ENCODE measurements at regions not wholly inside any gene's neighbourhood (a gene's known extent, or its start where the extent isn't known, plus 50 kb on each side); places are given as distances from the start of the nearest gene placed in this dataset.

DNA sequence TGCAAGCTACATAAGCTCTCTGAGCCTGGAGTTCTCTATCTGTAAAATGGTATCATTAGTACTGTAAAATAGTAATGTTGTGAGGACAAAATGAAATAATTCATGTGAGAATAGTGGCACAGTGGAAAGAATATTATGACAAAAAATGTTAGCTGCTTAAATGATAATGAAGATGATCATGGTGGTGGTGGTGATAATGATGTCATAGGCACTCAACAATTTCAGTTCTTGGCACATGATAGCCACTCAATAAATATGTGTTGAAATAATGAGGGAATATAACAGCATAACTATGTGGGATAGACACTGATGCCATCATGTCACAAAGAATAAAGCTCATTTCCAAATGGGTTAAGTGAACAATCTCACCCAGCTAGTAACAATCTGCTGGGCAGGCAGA, 736.3 kb downstream of the EFNB2 start:
- TF ChIP-seq ZBTB7A (IDR thresholded peaks at IDR 0.05; ENCODE audit: low read depth): no peak
- TF ChIP-seq, protein P1, sequence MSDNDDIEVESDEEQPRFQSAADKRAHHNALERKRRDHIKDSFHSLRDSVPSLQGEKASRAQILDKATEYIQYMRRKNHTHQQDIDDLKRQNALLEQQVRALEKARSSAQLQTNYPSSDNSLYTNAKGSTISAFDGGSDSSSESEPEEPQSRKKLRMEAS (IDR thresholded peaks at IDR 0.05): no peak
- TF ChIP-seq TCF12 (IDR thresholded peaks at IDR 0.05; ENCODE audit: low read depth): no peak
- TF ChIP-seq, protein P2, sequence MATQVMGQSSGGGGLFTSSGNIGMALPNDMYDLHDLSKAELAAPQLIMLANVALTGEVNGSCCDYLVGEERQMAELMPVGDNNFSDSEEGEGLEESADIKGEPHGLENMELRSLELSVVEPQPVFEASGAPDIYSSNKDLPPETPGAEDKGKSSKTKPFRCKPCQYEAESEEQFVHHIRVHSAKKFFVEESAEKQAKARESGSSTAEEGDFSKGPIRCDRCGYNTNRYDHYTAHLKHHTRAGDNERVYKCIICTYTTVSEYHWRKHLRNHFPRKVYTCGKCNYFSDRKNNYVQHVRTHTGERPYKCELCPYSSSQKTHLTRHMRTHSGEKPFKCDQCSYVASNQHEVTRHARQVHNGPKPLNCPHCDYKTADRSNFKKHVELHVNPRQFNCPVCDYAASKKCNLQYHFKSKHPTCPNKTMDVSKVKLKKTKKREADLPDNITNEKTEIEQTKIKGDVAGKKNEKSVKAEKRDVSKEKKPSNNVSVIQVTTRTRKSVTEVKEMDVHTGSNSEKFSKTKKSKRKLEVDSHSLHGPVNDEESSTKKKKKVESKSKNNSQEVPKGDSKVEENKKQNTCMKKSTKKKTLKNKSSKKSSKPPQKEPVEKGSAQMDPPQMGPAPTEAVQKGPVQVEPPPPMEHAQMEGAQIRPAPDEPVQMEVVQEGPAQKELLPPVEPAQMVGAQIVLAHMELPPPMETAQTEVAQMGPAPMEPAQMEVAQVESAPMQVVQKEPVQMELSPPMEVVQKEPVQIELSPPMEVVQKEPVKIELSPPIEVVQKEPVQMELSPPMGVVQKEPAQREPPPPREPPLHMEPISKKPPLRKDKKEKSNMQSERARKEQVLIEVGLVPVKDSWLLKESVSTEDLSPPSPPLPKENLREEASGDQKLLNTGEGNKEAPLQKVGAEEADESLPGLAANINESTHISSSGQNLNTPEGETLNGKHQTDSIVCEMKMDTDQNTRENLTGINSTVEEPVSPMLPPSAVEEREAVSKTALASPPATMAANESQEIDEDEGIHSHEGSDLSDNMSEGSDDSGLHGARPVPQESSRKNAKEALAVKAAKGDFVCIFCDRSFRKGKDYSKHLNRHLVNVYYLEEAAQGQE (IDR thresholded peaks at IDR 0.05; ENCODE audit: low read depth): no peak
- no peak for TF ChIP-seq YY1 (IDR thresholded peaks at IDR 0.05; ENCODE audit: low read depth)

DNA sequence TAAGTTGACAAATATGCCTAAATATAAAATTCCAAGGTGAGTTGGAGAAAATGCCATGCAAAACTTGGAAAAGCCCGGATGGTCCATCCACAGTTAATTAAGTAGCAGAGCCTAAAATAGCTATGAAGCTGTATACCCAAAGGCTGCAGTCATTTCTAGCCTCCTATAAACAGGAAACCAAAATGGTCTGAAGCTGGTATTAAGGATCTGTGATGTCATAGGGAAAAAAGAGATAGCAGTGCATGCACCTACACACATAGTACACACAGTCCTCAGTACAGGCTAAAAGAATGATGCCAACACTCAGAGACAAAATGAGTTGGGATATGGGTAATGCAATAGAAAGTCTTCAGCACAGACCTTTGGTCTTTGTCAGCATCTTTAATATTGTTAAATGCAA, 736.9 kb downstream of the EFNB2 start:
- TF ChIP-seq EP300 (IDR thresholded peaks at IDR 0.05; ENCODE audit: borderline replicate concordance) (no peak), TCF12 (IDR thresholded peaks at IDR 0.05; ENCODE audit: low read depth) (no peak), TEAD4 (IDR thresholded peaks at IDR 0.05) (no peak), YY1 (IDR thresholded peaks at IDR 0.05; ENCODE audit: low read depth) (no peak)

DNA sequence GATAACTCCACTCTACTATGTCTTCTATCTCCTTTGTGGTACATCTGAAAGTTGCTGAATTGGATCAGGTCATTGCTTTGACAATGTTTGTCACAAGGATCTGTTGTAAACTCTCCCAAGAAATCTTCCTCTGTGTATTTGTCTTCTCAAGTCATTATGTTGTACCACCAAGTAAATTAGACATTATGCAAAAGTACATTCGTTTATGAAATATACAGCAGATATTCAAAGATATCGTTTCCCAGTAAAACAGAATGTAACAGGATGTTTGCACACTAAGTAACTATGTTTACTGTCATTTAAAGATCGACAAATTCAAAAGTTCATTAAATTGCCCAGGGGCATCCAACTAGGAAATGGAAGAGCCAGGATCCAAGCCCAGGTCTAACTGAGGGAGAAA, 739.4 kb downstream of the EFNB2 start:
- TF ChIP-seq RAD21 (IDR thresholded peaks at IDR 0.05; ENCODE audit: low read depth) (no peak), TEAD4 (IDR thresholded peaks at IDR 0.05) (no peak), CREB1 (IDR thresholded peaks at IDR 0.05; ENCODE audit: low read depth) (no peak), ZBTB7A (IDR thresholded peaks at IDR 0.05; ENCODE audit: low read depth) (no peak), FOXM1 (IDR thresholded peaks at IDR 0.05; ENCODE audit: borderline replicate concordance, low read depth) (no peak), EGR1 (IDR thresholded peaks at IDR 0.05) (no peak), YY1 (IDR thresholded peaks at IDR 0.05; ENCODE audit: low read depth) (no peak), TAF1 (IDR thresholded peaks at IDR 0.05; ENCODE audit: low read depth) (no peak), NFIC (IDR thresholded peaks at IDR 0.05) (no peak), EP300 (IDR thresholded peaks at IDR 0.05; ENCODE audit: borderline replicate concordance) (no peak)
- TF ChIP-seq, protein P3, sequence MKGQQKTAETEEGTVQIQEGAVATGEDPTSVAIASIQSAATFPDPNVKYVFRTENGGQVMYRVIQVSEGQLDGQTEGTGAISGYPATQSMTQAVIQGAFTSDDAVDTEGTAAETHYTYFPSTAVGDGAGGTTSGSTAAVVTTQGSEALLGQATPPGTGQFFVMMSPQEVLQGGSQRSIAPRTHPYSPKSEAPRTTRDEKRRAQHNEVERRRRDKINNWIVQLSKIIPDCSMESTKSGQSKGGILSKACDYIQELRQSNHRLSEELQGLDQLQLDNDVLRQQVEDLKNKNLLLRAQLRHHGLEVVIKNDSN (IDR thresholded peaks at IDR 0.05): no peak
- TF ChIP-seq, protein P2 (IDR thresholded peaks at IDR 0.05; ENCODE audit: low read depth): no peak

DNA sequence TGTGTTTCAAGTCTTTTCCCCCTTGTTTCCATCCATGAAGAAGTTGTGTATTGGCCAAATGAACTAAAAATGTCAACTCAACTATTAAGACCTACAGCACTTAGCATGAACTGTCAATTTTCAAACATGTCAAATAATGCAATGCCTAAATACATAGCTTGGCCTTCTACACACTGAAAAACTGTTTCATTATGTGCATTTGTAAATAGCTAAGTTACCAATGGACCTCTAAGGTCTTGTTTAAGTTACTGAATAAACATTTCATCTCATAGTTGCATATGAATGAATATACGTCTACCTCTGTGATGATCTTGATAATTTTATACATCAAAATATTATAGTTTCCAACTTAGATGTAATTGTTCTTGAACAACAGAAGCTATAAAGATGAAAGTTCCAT, 744.5 kb downstream of the EFNB2 start:
- no peak for TF ChIP-seq TCF12 (IDR thresholded peaks at IDR 0.05; ENCODE audit: low read depth)
- no peak for TF ChIP-seq RAD21 (IDR thresholded peaks at IDR 0.05; ENCODE audit: low read depth)
- TF ChIP-seq CREB1 (IDR thresholded peaks at IDR 0.05; ENCODE audit: low read depth): no peak
- no peak for TF ChIP-seq EGR1 (IDR thresholded peaks at IDR 0.05)
- no peak for TF ChIP-seq FOXM1 (IDR thresholded peaks at IDR 0.05; ENCODE audit: borderline replicate concordance, low read depth)
- no peak for TF ChIP-seq NFIC (IDR thresholded peaks at IDR 0.05)
- TF ChIP-seq, protein P2 (IDR thresholded peaks at IDR 0.05; ENCODE audit: low read depth): no peak
- no peak for TF ChIP-seq CEBPB (IDR thresholded peaks at IDR 0.05)
- no peak for TF ChIP-seq TAF1 (IDR thresholded peaks at IDR 0.05; ENCODE audit: low read depth)
- TF ChIP-seq YY1 (IDR thresholded peaks at IDR 0.05; ENCODE audit: low read depth): no peak
- no peak for TF ChIP-seq TEAD4 (IDR thresholded peaks at IDR 0.05)
- no peak for TF ChIP-seq ZBTB7A (IDR thresholded peaks at IDR 0.05; ENCODE audit: low read depth)
- TF ChIP-seq, protein P3 (IDR thresholded peaks at IDR 0.05): no peak
- TF ChIP-seq EP300 (IDR thresholded peaks at IDR 0.05; ENCODE audit: borderline replicate concordance): no peak
- TF ChIP-seq, protein P1 (IDR thresholded peaks at IDR 0.05): no peak

DNA sequence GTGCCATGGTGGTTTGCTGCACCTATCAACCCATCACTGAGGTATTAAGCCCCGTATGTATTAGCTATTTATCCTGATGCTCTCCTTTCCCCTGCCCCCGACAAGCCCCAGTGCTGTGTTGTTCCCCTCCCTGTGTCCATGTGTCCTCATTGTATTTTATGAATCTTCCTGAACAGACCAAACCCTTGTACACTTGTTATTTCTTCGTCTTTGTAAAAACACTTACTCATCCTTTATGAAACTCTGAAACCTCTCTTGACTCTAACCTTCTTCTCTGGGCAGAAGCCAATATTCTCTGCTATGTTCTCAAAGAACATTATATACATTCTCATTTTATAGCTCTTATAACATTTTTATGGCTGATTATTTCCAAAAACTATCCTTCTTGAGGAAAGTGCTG, 746.9 kb downstream of the EFNB2 start:
- TF ChIP-seq EP300 (IDR thresholded peaks at IDR 0.05; ENCODE audit: borderline replicate concordance): no peak
- TF ChIP-seq, protein P1 (IDR thresholded peaks at IDR 0.05): no peak
- no peak for TF ChIP-seq FOXM1 (IDR thresholded peaks at IDR 0.05; ENCODE audit: borderline replicate concordance, low read depth)
- no peak for TF ChIP-seq TEAD4 (IDR thresholded peaks at IDR 0.05)
- no peak for TF ChIP-seq TCF12 (IDR thresholded peaks at IDR 0.05; ENCODE audit: low read depth)
- no peak for TF ChIP-seq NFIC (IDR thresholded peaks at IDR 0.05)
- no peak for TF ChIP-seq EGR1 (IDR thresholded peaks at IDR 0.05)
- no peak for TF ChIP-seq RAD21 (IDR thresholded peaks at IDR 0.05; ENCODE audit: low read depth)
